DMS 273 (cell line): ENCODE measurements at regions not wholly inside any gene's neighbourhood (a gene's known extent, or its start where the extent isn't known, plus 50 kb on each side); places are given as distances from the start of the nearest gene placed in this dataset.
"Not testable (repeated sequence)": the region's sequence is repeated elsewhere in the genome, so short reads cannot be mapped to it uniquely, and the experiment has no call there.

Experiments
- DNase-seq: peaks from one replicate; lab custom pipeline; 2025; ENCODE audit not compliant: unreplicated experiment; lab: John Stamatoyannopoulos, UW

GRCh38 chr14:80304125-80304766 lies 92.9 kb upstream of the DIO2 start:
- DNase-seq = no peak

DNA sequence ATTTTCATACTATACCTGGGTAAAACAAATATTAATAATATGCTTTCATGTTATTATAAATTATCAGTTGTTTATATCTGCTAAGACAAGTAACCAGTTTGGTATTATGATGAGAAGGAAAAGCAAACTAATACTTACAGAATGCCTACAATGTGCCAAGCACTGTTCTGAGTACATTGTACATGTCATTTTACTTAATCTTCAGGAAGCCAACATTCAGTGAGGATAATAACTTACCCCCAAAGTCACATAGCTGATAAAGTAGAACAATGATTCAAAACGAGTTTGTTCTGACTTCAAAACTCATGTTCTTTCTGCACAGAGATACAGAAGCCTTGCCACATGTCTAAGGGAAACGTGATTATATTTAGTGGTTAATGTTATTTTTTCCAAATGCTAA lies 89.0 kb upstream of the DIO2 start:
- no peak for DNase-seq

- DNase-seq = no peak
Measured at GRCh38 chr14:80298491-80299017, 87.2 kb upstream of the DIO2 start.

DNA sequence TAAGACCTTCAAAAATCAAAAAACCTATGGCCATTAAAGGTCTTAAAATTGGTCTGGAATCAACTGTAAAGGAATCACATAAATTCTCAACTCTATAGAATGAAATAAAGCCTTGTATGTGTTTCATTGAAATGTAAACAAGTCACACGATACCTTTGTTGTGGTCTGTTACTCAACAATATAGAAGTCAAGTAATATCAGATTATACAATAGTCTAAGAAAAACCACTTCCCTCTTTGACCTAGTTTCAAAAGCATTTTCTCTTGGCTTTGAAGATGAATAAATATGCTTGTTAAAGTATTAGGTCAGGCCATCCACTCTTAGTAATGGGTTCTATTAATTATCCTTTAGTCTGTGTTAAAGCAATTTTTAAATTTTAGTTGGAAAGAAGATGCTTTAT lies 79.8 kb upstream of the DIO2 start:
- DNase-seq = no peak

DNA sequence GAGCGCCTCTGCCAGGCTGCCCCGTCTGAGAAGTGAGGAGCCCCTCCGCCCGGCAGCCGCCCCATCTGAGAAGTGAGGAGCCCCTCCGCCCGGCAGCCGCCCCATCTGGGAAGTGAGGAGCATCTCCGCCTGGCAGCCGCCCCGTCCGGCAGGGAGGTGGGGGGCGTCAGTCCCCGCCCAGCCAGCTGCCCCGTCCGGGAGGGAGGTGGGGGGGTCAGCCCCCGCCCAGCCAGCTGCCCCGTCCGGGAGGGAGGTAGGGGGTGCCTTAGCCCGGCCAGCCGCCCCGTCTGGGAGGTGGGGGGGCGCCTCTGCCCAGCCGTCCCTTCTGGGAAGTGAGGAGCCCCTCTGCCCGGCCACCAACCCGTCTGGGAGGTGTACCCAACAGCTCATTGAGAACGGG lies 75.4 kb upstream of the DIO2 start:
- DNase-seq = not testable (repeated sequence)

GRCh38 chr14:80278293-80279023 lies 67.2 kb upstream of the DIO2 start:
- no peak for DNase-seq

DNA sequence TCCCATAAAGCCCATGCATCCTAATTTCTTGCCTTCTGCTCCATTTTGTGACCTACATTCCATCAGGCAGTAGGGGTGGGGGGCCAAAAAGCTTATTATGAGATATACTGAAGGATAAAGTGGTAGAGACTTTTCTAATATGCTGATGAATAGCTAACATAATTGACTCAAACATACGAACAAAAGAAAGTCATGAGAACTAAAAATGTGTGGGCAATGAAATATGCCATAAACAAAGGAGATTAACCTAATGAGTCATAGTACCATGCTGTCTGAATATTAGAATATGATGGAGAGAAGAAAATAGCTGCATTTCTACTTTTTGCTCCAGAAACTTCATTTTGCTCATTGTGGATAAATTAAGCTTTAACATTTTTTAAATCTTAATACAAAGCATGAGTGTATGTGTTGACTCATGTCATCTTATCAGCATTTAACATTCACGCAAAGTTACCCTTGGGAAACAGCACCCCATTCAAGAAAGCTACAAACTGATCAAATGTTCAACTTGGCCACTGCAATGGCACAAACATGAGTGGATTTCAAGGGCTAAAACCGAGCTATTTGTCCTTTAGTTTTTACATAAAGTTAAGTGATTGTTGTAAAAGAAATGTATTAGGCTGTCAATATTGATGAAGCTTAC lies 64.0 kb upstream of the DIO2 start:
- no peak for DNase-seq

DNA sequence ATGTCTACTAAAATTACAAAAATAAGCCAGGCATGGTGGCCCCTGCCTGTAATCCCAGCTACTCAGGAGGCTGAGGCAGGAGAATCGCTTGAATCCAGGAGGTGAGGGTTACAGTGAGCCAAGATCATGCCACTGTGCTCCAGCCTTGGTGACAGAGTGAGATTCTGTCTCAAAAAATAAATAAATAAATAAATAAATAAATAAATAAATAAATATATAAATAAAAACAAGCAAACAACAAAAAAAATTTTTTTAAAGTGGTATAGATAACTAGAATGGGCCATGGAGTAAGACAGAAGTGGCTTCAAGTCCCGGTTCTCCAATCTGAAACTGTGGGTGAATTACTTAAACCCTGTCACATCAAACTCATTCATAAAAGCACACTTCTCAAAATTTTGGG lies 63.0 kb upstream of the DIO2 start:
- DNase-seq = not testable (repeated sequence)

GRCh38 chr14:80271389-80271788 lies 60.1 kb upstream of the DIO2 start:
- no peak for DNase-seq

DNA sequence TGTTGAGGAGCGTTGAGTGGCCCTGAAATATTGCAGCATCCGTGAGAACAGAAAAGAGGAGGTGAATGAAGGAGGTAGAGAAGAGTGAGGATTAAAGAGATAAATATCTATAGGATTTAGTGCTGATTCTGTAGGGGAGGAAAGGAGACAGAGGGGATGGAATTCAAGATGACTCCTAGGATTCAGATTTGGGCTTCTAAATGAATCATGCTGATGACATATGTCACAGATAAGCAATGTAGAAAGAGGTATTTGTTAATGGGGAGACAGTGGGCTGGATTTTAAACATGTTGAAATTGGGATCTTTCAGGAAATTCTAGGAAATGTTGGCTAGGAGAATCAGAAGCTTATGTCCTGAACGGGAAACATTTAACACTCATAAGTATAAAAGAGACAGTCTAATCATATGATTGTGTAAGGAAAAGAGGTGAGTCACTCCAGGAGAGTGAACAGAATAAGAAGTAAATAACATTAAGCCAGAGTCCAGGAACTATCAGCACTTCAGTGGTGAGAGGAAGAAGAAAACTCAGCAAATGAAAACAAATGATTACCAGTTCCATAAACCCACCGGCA lies 58.1 kb upstream of the DIO2 start:
- no peak for DNase-seq

DNA sequence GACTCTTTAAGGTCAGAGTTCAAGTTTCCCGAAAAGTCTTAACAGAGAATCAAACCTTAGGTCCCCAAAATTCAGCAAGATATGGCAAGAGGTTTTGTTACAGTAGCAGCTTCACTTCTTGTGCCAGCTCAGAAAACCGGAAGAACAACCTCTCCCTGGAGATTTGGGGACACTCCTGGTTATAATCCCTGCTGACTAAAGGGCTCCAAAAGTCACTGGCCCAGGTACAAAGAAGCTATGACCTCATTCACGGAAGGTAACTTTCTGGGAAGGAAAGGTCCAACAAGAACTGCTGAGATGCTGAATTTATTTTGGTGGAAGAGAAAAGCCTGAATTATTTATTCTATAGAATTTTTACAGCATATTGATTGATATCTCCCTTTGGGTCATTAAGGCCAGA lies 55.6 kb upstream of the DIO2 start:
- DNase-seq = no peak

GRCh38 chr14:80264702-80265101 lies 53.4 kb upstream of the DIO2 start:
- DNase-seq = no peak
